ENCODE measurements at regions not wholly inside any gene's neighbourhood (a gene's known extent, or its start where the extent isn't known, plus 50 kb on each side); places are given as distances from the start of the nearest gene placed in this dataset.

DNA sequence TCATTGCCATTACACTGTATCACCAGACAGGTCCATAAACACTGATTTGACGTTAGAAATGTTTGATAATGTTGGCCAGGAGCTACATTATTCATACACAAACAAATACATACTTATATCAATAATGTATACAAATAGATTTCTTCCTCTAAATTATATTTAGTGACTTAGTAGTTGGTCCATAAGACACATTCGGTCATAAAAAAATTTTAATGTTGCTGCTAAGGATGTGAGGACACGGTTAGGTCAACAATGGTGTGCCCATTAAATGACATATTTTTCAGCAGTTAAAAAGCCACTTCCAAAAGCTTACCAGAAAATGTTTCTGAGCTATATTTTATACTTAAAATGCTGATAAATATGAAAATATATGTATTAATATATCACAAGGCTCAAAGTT lies 1148.7 kb upstream of the TMEM132C start:
- TF ChIP-seq, protein P1, sequence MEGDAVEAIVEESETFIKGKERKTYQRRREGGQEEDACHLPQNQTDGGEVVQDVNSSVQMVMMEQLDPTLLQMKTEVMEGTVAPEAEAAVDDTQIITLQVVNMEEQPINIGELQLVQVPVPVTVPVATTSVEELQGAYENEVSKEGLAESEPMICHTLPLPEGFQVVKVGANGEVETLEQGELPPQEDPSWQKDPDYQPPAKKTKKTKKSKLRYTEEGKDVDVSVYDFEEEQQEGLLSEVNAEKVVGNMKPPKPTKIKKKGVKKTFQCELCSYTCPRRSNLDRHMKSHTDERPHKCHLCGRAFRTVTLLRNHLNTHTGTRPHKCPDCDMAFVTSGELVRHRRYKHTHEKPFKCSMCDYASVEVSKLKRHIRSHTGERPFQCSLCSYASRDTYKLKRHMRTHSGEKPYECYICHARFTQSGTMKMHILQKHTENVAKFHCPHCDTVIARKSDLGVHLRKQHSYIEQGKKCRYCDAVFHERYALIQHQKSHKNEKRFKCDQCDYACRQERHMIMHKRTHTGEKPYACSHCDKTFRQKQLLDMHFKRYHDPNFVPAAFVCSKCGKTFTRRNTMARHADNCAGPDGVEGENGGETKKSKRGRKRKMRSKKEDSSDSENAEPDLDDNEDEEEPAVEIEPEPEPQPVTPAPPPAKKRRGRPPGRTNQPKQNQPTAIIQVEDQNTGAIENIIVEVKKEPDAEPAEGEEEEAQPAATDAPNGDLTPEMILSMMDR (IDR thresholded peaks at IDR 0.05) = no peak
- no peak for TF ChIP-seq POLR2A (IDR thresholded peaks at IDR 0.05)
